AG08396 (cell line): ENCODE measurements at regions not wholly inside any gene's neighbourhood (a gene's known extent, or its start where the extent isn't known, plus 50 kb on each side); places are given as distances from the start of the nearest gene placed in this dataset.

Experiments used
- DNase-seq: peaks from one replicate; pipeline ENCODE4 v3.0.0; 2012; ENCODE audit warnings: low spot score, mixed read lengths

DNA sequence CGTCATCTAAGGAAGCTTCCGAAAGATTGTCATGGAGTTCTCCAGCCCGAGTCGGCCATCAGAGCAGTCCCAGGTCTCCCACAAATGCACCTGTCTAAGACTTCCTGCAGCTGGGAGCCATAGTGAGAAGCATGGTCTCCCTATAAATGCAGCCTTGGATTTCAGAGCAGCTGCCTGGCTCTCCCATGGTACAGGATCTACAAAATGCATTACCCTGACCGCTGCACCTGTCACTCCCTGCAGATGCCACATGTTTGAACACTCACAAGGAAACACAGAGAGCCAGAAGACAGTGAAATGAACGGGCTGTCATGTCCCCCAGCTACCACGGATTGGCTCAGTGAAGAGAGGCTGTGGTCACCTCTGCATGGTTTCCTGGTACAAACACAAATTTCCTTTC, 702.7 kb downstream of the MED13L start:
- no peak for DNase-seq

DNA sequence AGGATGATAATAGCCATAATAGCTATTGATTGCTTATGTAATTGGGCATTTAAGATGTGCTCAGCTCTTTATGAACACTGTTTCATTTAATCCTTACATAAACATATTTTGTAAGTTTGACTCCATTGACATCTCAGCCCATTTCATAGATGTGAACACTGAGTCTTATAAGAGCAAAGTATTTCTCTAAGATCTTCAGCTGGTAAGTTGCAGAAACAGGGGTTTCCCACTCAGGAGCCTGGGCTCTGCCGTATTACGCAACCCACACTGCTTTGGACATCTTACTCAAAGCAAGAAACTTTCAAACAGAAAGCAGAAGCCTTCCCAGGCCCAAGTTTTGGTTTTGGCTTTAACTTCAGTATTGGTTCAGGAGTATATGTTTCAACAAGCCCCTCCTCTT, 705.1 kb downstream of the MED13L start:
- DNase-seq = no peak

DNA sequence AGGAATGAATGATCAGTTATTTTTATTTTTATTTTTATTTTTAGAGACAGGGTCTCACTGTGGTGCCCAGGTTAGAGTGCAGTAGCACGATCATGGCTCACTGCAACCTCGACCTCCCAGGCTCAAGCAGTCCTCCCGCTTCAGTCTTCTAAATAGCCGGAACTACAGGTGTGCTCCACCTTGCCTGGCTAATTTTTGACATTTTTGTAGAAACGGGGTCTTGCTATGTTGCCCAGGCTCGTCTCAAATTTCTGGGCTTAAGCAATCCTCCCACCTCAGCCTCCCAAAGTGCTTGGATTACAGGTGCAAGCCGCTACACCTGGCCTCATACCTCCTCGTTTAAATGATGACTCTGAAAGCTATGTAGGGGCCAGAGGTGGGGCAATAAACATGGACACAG, 706.0 kb downstream of the MED13L start:
- DNase-seq = no peak

DNA sequence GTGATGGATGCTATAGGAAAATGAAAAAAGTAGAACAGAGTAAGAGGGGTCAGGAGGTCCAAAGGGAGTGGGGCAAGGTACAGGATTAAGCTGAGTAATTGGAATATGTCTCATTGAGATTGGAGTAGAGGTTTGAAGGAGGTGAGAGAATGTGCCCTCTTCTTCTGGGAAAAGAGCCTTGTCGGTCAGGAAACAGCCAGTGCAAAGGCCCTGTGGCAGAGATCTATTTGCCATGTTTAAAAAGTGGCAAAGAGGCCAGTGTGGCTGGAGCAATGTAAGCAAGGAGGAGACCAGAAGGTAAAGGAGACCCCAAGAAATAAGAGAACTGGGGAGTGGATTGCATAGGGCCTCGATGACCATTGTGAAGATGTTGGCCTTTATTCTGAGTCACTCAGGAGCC, 706.5 kb downstream of the MED13L start:
- DNase-seq = no peak

DNA sequence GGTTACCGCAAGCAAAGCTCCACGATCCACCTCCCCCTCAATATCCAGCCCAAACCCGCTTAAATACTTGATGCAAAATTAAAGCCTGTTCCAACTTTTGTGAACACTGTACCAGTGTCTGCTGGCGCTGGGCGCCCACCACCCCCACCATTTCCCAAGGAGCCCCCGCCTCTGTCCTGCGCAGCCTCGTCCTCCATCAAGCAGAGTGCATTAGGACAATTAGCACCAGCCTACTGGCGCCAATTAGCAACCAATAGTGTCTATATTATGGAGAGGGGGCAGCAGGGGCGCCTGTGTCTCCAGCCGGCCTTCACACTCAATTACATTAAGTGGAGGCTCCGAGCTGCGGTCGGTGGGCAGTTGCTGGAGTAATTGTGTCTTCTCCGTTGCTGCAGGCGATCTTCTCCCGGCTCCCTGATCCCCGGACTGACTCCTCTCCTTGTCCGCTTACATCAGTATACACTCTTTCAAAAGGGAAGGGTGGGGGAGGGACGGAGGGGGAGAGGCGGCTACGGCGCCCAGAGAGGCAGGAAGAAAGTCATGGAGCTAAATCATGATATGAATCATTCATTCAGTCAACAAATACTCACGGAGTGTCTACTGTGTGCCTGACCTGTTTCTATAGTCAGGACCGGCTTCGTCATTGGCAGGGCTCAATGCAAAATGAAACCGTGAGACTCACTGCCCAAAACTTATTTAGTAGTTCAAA, 707.3 kb downstream of the MED13L start:
- no peak for DNase-seq

DNA sequence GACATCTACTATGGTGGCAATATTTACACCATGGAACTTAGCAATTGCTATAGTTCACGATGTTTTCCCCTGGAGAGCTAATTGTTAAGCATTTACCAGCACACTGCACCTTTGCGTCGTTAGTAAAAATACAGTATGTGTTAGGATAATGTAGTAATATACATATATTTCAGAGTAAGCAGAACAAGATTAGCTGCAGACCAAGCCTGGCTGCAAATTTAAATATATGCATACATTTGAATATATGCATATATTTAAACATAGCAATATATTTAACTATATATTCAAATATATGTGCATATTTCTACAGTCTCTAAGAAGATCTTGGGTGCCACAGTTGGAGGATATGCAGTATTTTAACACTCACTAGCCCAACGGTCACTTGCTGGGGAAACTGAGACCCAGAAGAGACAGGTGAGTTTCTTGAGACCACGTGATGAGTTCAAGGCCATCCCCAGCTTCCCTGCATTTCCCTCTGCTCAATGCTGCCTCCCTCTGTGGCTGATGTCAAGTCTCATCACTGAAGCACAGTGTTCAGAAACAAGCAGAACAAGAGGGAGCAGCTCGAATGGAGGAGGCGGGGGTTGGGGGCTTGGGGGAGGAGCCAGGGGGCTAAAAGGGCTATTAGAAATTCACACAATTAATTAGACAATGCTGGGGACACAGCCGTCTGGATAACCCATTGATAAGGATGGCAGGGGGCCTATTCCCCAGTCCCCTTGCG, 708.0 kb downstream of the MED13L start:
- DNase-seq = no peak

DNA sequence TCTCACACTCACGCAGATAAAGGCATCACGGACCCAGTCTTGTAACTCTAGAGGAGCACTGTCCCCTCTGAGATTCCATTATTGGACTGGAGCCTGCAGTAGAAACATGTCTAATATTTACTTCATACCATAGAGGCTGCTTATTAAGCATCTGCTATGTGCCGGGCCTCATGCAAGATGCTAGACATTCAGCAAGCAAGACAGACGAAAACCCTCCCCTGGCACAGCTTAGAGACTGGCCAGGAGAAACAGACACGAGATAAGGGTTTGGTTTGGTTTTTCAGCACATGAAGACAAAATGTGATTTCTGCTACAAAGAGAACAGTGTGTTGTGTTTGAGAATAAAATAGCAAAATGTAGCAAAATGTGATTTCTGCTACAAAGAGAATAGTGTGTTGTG, 719.2 kb downstream of the MED13L start:
- no peak for DNase-seq

DNA sequence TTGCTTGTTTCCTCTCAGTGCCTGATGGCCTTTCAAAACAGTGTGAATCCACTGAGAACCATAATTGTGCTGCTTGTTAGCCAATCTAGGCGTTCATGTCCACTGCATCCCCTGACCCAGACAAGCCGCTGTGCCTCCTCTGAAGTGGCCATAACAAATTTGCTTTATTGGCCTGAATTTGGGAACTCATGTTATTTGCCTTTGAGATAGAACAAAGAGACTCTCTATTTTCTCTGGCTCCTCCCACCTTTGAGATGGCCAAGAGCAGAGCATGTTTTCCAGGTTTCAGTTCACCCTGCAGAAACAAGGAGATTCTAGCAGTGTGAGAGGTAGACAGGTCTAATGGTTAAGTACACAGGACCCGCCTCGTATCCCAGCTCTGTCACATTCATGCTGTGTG, 723.9 kb downstream of the MED13L start:
- DNase-seq = no peak

DNA sequence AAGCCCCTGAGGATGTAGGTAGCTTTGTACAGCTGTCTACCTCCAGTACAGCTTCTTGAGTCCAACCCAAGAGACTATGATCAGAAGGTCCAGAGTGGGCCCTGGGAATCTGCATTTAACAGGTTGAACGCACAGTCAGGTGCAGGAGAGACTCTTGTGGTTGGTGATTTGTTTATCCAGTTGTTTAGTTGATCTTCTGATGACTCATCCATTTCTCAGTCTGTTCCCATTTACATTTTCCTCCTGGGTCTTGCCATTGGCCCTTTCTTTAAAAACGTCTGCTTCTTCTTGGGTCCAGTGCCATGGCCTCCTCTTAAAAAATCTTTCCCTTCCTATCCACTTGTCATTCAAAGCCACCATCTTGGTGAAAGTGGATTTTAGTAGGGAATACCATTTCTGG, 734.2 kb downstream of the MED13L start:
- no peak for DNase-seq

DNA sequence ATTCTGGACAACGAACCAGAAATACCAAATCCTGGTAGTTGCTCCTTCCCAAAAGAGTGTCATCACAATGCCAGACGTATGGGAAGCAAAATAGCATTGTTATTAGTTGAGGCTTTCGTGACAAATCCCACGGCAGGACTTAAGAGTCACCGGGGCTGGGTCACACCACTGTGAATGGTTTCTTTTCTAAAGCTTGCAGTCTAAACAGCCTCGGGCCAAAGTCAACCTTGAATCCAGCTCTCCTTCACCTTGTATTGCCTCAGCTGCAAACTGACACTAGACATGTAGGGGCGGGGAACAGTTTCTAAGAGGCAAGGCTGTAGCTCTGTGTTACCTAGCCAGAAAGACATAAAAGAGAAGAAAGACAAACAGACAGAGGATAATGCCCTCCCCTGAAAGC, 734.8 kb downstream of the MED13L start:
- no peak for DNase-seq

DNA sequence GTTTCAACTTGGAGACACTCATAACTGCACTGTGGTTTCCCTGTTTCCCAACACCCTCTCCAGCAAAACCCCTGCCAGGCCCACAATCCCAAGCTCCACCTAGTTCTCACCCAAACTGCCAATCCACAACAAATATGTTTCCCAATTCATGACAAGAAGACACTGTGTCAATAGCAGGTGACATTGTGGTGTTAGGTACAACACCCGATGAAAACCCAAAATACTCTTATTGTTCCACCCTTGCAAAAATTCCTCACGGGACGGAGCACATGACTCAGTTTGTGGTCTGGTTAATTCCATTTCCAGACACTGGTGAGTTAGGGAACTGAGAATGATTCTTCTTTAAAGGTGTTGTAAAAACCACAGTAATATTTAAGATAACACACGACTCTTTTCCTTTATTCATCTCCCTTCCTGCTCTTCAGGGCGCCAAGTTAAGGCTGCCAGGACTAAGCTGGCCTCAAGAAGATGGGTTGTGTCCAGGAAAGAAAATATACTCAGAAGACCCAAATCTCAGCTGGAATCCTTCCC, 735.5 kb downstream of the MED13L start:
- DNase-seq = no peak

DNA sequence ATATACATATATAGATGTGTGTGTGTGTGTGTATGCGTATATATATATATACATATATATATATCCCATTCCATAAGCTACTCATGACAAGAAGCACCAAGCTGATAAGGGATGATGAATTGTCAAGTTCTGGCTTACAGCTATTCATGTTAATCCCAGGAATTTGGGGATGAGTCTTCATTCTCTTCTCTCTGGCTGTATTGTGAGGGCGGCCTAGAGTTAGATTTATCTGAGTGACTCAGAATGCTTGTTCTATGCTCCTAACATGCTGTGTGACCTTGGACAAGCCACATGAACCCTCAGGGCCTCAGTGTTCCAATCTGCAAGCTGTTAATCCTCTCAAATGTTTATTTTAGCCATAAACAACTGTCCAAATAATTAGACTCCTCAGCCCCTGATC, 749.0 kb downstream of the MED13L start:
- no peak for DNase-seq

DNA sequence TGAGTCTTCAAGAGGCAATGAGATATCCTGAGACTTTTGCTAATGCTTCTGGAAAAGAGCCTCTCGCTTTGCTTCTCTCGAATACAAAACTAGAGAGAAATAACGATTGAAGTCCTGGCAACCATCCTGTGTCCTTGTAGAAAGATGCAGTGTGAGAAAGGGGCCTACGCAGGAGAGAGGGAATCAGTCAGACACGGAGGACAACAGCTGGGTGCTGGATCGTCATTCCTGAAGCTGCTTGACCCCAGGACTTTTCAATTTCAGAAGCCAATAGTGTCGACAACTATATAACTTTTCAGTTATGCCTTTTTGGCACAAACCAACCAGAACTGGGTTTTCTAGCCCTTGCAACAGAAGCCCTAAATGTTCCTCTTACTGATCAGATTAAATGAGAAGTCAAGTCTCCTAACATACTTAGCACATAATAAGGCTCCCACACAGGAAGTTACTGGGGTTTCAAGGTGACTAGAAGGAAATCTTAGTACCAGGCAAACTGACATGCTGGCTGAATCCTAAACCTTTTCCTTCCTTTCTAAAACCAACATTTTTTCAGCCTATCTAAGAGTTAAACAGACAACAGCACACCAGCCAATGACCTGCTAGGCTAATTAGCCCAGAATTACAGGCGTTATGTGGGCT, 755.6 kb downstream of the MED13L start:
- DNase-seq = no peak

DNA sequence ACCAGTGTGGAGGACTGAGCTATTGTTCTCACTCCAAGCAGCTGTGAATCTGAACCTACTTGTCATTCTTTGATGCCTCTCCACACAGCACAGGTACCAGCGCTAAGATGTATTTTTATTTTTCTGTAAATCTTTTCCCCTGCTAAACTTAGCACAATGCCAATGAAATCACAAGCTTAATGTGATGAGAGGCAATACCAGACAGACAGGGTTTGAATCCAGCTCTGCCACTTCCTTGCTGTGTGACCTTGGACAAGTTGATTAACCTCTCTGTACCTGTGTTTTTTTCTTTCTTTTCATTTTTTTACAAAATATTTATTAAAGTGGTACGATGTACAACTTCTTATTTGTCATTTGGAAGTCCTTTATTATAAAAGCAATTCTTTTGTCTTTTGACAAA, 757.6 kb downstream of the MED13L start:
- no peak for DNase-seq

DNA sequence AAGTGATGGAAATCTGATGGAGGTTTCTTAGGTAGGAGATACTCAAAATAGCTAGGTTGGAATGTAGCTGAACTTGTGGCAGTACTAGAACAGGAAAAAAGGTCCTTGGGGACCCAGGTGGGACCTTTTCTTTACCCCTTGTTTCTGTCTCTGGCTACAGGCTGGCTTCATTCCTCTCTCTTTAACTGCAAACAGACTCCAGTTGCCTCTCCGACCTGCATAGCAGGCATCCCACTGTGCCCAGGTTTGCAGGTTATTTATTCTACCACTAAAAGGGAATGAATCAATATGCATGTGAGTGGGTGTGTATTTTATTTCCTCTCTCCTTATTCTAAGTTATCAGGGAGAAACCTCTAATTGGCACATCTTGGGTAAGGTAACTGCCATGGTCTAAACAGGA, 758.1 kb downstream of the MED13L start:
- DNase-seq = no peak

DNA sequence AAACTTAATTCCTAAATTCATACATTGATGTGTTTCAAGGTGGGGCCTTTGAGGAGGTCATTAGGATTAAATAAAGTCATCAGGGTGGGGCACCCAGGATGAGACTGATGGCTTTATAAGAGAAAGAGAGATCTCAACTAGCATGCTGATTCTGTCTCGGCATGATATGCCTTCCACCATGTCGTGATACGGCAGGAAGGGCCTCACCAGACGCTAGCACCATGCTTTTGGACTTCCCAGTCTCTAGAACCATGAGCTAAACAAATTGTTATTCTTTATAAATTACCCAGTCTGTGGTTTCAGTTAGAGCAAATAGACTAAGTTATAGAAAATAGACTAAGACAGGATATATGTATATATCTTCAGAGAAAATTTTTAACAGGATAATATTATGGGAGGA, 759.6 kb downstream of the MED13L start:
- no peak for DNase-seq

DNA sequence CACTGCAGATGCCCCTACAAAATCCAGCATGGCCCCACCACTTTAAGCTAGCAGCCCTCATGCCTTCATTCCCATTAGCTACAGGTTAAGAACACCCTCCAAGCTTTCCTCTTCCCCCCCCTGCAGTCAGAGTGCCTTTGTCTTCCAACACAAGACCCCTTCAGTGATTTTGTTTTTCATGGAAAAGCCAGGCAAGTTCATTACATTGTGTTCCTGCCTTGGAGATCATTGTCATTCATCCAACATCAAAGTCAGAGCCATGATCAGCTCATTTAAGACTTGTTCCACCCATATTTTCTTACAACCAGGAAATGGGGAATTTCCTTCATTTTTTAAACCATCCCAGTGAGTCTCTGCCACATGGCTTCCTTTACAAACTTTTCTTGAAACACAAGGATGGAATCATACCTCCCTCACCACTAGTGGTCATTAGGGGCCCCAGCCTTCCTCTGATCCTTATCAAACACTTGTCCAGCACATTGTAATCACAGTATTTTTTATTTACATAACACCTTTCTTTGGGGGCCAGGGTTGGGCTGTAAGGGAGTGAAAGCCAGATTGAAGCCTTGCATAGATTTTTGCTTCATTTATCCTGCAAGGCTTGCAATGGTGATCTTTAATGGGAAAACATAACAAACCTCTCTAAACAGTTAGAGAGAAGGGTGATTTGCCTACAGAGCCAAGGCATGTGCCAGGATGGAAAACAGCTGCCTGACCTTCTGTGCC, 765.3 kb downstream of the MED13L start:
- DNase-seq = no peak

DNA sequence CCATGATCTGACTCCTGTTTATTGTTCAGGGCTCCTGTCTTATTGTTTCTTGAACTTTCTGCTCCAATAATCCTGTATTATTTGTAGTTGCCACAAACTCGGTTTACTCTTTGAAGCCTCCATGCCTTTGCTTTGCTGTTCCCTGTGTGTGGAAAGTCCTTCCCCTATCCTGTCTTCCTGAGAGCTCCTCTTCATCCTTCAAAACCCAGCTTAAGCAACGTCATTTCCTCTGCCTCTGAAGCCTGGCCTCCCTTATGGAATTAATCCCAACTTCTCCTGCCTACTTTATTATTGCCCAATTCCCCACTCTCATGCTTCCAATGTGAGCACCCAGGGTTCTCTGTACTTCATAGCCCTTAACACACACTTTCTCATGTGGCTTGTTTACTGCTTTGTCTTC, 766.2 kb downstream of the MED13L start:
- DNase-seq = no peak

DNA sequence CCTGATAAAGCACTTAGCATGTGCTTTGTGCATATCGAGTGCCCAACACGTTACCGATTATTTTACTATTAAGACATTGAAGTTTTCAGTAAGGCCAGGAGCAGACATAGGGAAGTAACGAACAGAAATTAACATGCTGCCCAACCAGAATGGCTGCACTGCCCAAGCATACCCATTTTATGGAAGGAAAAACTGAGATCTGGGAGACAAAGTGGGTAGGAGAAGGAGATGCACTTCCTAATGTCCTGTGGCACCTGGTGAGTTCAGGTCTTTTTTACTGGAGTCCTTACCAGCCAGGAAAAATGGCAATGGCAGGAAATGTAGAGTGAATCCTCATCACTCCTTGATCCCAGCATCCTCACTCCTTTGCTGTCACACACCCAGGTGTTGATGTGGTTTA, 768.5 kb downstream of the MED13L start:
- no peak for DNase-seq

DNA sequence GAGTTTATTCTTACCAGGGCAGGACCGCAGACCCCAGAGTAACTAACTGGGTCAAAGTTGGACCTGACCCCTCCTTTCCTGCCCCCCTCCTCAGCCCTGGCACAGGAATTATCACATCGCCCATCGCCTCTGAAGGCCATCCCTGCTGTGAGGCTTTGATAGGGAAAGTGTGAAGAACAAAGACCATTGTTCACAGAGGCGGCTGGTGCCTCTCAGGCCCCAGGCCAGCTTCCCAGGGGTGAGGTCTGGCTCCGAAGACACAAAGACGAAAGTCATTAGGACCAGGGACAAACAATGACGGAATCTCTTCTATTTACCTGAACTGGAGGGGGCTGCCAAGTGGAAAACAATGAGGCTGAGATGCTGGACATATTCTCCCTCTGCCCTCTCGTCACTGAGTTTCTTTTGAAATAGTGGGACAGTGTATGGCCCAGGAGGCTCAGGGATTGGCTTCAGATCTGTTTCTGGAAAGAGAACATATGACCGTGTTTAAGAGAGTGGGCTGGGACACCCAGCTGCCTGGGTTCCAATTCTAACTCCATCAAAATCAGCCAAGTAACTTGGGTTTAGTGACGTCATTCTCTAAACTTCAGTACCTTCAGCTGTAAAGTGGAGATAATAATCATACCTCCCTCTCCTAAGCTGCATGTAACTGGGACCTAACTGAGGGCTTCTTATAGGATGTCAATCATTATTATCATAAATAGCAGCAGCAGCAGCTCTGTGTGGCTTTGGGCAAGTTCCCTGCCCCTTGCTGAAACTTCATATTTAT, 769.4 kb downstream of the MED13L start:
- no peak for DNase-seq

DNA sequence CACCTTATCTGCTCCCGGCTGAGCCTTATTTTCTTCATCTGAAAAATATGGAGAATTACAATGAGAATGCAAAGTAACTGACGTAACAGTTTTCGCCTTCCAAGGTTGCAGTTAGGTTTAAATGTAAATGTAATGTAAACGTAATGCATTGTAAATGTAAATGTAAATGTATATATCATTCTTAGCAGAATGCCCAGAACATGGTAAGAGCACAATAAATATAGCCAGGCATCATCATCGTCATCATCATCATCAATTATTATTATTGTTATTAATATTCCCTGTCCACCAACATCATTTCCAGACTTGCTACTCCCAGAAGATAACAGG, 770.0 kb downstream of the MED13L start:
- no peak for DNase-seq
